ENCODE measurements at regions not wholly inside any gene's neighbourhood (a gene's known extent, or its start where the extent isn't known, plus 50 kb on each side); places are given as distances from the start of the nearest gene placed in this dataset.
A peak's percentile ranks its signal among the peaks of the same experiment; 100 is the strongest.
"Not testable (repeated sequence)": the region's sequence is repeated elsewhere in the genome, so short reads cannot be mapped to it uniquely, and the experiment has no call there.

- DNase-seq (ENCODE audit: low spot score), result no peak
Observed at GRCh38 chr3:55158345-55158744, 230.5 kb upstream of the LRTM1 start.

DNA sequence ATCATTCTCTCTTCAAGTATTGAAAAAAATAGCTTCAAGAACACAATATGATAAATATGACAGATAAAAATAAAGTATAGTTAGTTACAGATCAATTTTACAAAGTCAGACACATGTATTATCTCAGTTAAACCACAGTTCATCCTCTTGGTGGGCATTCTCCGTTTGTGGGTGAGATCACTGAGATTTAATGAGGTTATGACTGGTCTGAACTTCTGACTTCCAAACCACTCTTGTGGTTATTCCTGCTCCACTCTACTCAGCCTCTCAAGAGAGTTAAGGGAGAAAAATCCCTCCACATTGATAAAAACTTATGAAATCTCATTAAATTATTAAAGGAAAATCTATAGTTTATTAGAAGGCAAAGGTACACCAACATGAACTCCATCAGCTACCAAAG, 229.9 kb upstream of the LRTM1 start:
- DNase-seq (ENCODE audit: low spot score), result no peak

- no peak for DNase-seq (ENCODE audit: low spot score)
Observed at GRCh38 chr3:55156851-55157650, 229.2 kb upstream of the LRTM1 start.

DNA sequence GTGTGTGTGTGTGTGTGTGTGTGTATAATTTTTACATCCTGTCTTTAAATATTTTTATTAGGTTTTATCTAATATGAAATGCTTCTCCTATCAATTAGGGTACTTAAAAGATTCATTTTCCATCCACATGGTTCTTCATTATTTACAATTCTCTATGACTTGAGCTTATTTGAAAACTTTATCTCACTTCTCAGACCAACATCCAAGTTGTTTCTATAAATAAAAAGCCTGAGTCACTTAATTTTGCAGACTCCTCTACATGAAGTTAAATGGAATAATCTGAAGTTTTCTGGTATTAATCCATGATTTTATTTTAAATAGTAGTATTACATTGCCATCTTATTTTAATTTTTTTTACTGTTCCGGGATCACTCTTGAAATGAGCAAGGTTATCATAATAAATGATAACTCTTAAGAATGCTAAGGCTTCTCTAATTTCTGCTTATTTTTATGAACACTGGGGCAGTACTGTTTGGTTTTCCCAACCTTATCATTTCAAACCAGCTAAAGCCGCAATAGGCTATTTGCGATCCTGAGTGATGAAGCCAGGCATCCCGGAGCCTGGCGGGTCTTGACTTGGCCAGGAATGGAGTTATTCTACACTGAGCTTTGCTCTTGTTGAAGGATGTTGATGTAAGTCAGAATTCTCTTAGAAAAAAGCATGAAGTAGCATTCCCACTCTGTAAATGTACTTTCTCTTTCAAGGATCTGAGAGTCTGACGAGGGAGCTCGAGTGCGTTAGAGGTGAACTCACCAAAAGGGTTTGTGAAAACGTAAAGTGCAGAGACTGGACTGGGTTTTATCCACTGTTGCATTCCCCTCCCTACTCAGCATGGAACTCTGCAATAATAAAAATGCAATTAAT, 220.2 kb upstream of the LRTM1 start:
- no peak for DNase-seq (ENCODE audit: low spot score)

DNA sequence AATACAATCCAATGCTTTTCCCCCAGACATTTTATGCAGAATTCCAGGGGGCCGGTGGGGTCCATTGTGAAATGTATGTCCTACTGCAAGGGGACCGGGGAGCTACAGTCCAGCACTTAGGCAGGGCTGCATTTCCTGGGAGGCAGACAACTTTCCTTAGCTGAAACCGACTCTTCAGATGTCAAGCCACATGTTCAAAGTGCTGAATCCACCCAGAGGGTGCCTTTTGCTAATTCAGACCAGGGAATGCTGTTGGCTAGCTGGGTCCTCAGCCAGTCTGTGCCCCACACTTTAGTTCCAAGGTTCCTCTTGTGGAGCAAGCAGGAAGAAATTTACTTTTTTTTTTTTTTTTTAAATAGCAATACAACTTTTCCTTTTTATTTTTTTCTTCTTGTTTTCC, 219.5 kb upstream of the LRTM1 start:
- no peak for DNase-seq (ENCODE audit: low spot score)

DNA sequence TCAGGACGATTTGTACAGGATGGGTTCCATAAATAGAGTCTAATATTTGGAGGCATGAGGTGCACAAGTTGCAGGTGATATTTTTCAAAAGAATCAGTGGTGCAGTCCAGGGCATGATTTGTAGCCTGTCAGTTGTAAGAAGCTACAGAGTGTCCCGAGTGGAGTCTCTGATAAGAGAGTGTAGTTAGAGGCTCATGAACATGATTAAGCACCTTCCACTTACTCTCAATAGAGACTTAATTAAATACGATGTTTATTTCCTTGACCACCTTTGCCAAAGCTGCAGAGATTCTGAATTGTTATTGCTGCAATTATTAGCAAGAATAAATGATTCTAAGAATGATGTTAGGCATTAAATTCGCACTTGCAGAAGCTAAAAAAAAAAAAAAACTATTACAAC, 218.4 kb upstream of the LRTM1 start:
- no peak for DNase-seq (ENCODE audit: low spot score)

GRCh38 chr3:55144015-55144673, 216.3 kb upstream of the LRTM1 start:
- no peak for DNase-seq (ENCODE audit: low spot score)

GRCh38 chr3:55143336-55143735, 215.5 kb upstream of the LRTM1 start:
- no peak for DNase-seq (ENCODE audit: low spot score)

GRCh38 chr3:55136291-55136690, 208.4 kb upstream of the LRTM1 start:
- not testable (repeated sequence) for DNase-seq (ENCODE audit: low spot score)

DNA sequence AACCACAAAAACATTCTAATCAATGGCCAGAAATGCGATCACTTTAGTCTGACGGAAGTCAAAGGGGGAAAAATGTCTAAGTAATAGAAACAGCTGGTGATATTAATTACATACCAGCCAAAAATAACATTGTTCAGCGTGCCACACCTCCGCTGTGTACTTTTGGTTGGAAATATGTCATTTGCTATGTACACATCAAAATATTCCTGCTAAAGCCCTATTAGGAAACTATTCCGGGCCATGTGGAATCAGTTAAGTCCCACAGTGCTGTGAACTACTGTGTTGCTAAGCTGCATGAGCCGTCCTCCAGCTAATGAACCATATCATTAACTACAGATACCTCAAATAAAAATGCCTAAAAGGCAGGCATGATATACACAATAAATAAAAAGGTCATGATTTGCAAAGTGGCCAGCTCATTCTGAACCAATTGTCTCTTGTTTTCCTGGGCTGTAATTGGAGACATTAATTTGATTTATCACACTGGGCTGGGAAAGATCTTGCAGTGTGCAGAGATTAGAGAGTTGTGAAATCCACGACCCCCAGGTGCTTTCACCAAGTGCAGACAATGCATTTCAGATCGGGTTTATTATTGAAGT, 200.5 kb upstream of the LRTM1 start:
- peak; percentile 7 for DNase-seq (ENCODE audit: low spot score)

DNA sequence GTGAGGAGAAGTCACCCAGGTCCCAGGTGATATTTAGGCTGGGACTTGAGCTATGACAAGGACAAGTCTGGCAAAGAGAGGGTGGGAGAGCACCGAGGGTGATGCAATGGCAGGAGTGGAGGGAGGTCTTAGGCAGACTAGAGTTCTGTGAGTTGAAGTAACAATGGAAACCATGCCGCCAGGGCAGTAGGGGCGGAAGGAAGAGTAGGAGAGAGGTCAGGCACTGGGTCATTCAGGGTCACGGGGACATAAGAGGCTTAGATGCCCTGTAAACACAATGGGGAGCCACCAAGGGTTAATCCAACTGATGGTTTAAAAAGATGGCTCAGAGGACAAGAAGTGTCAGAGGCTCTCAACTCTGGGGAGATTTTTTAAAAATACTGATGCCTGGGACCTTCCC, 199.7 kb upstream of the LRTM1 start:
- DNase-seq (ENCODE audit: low spot score), result no peak

GRCh38 chr3:55124371-55124770, 196.5 kb upstream of the LRTM1 start:
- DNase-seq (ENCODE audit: low spot score), result no peak
